B cell (primary cell): ENCODE measurements at regions not wholly inside any gene's neighbourhood (a gene's known extent, or its start where the extent isn't known, plus 50 kb on each side); places are given as distances from the start of the nearest gene placed in this dataset.

Experiments used
- ATAC-seq: fragments of 200-7000 bp; cut with Tn5 transposase; one replicate; pipeline ENCODE4 v1.10.0; 2021; ENCODE audit warnings: low read depth, mild to moderate bottlenecking, moderate number of reproducible peaks, moderate library complexity
- CTCF ChIA-PET: fragments of 350-600 bp; sonication (Branson Sonifier 250); formaldehyde crosslinking; loops from one replicate; lab custom pipeline; 2021; ENCODE audit warnings: antibody characterized with exemption, inconsistent platforms; lab: Charles Lee
- POLR2A ChIA-PET: fragments of 350-600 bp; sonication (Branson Sonifier 250); formaldehyde crosslinking; loops from one replicate; lab custom pipeline; 2021; ENCODE audit warnings: antibody characterized with exemption; lab: Charles Lee
- DNase-seq: peaks from one replicate; pipeline ENCODE4 v3.0.0; 2013
- H2AFZ ChIP-seq: 2 replicates; pipeline ENCODE4 v1.6.1; 2012; ENCODE audit warnings: mild to moderate bottlenecking, low read depth, low read length; ENCODE audit not compliant: insufficient read depth, poor library complexity, severe bottlenecking
- H3K27ac ChIP-seq, 2 donors: 1 replicate in 1 of 2; 2 replicates in 1 of 2; pipeline ENCODE4 v1.5.1; 2012 to 2013; ENCODE audit warnings: low read length in 2 of 2, mild to moderate bottlenecking in 2 of 2, moderate library complexity in 1 of 2
- H3K27me3 ChIP-seq, 4 experiments: fragments of 200-600 bp in 1 of 4; sonication (generic) in 1 of 4; replicated peaks in 1 of 4; 1 replicate in 2 of 4; 2 replicates in 2 of 4; pipeline versions ENCODE4 v1.6.1 to v1.7.0; 2013 to 2016; ENCODE audit warnings: low read length in 3 of 4, mild to moderate bottlenecking in 2 of 4, mixed read lengths in 1 of 4, moderate library complexity in 1 of 4; ENCODE audit not compliant: insufficient read depth in 4 of 4, control insufficient read depth in 3 of 4; ENCODE audit errors: control extremely low read depth in 1 of 4
- H3K36me3 ChIP-seq, 2 experiments: replicated peaks in 1 of 2; 1 replicate in 1 of 2; 2 replicates in 1 of 2; pipeline versions ENCODE4 v1.6.1 to v1.7.1; 2013; ENCODE audit warnings: low read length in 1 of 2; ENCODE audit not compliant: insufficient read depth in 2 of 2, control insufficient read depth in 1 of 2; ENCODE audit errors: control extremely low read depth in 1 of 2, extremely low read depth in 1 of 2
- H3K4me1 ChIP-seq, 2 donors: fragments of 200-600 bp in 1 of 2; sonication (generic) in 1 of 2; 1 replicate in 1 of 2; 2 replicates in 1 of 2; pipeline versions ENCODE4 v1.5.1 to v1.6.1; 2013 to 2017; ENCODE audit warnings: low read length in 2 of 2; ENCODE audit not compliant: control insufficient read depth in 2 of 2, insufficient read depth in 2 of 2
- H3K4me2 ChIP-seq: replicated peaks from 2 replicates; pipeline ENCODE3; 2012; ENCODE audit warnings: mild to moderate bottlenecking, low read depth, low read length; ENCODE audit not compliant: poor library complexity, severe bottlenecking
- H3K4me3 ChIP-seq, 5 experiments: fragments of 200-600 bp in 1 of 5; sonication (generic) in 1 of 5; 1 replicate in 3 of 5; 2 replicates in 2 of 5; pipeline versions ENCODE4 v1.5.1 to v1.7.0; 2011 to 2016; ENCODE audit warnings: low read length in 4 of 5, mild to moderate bottlenecking in 4 of 5, low read depth in 2 of 5, control low read depth in 1 of 5, moderate library complexity in 1 of 5; ENCODE audit not compliant: insufficient read depth in 1 of 5; ENCODE audit errors: control extremely low read depth in 1 of 5, extremely low read depth in 1 of 5
- H3K79me2 ChIP-seq: fragments of 200-600 bp; sonication (generic); one replicate; pipeline ENCODE4 v1.6.0; 2016; ENCODE audit warnings: low read length; ENCODE audit not compliant: control insufficient read depth, insufficient read depth
- H3K9ac ChIP-seq: fragments of 200-600 bp; sonication (generic); 2 replicates; pipeline ENCODE4 v1.6.1; 2017; ENCODE audit warnings: mild to moderate bottlenecking, low read length, moderate library complexity
- H3K9me3 ChIP-seq, 3 donors: one replicate each; pipeline versions ENCODE4 v1.6.1 to v1.7.1; 2013; ENCODE audit warnings: low read length in 2 of 3; ENCODE audit not compliant: control insufficient read depth in 2 of 3, insufficient read depth in 1 of 3; ENCODE audit errors: control extremely low read depth in 1 of 3
- H4K20me1 ChIP-seq: 2 replicates; pipeline ENCODE4 v1.6.0; 2012; ENCODE audit warnings: mild to moderate bottlenecking, low read length; ENCODE audit not compliant: insufficient read depth, control insufficient read depth, poor library complexity, severe bottlenecking
- H3K27ac Mint-ChIP-seq: one replicate; pipeline ENCODE4 v1.8.0; 2021; ENCODE audit warnings: mixed read lengths
- H3K27me3 Mint-ChIP-seq: one replicate; pipeline ENCODE4 v1.8.0; 2021; ENCODE audit warnings: mixed read lengths
- H3K4me1 Mint-ChIP-seq: one replicate; pipeline ENCODE4 v1.8.0; 2021; ENCODE audit warnings: mixed read lengths
- H3K4me3 Mint-ChIP-seq: one replicate; pipeline ENCODE4 v1.8.0; 2021; ENCODE audit warnings: mixed read lengths
- H3K9me3 Mint-ChIP-seq: one replicate; pipeline ENCODE4 v1.8.0; 2022; ENCODE audit warnings: mixed read lengths; ENCODE audit not compliant: insufficient read depth
- CTCF ChIP-seq: fragments of 200-600 bp; IDR thresholded peaks from one replicate; pipeline ENCODE4 v1.8.0; 2022; ENCODE audit warnings: antibody characterized with exemption, mild to moderate bottlenecking
- EZH2 ChIP-seq: IDR thresholded peaks from 2 replicates; pipeline ENCODE4 v1.6.1; 2012; ENCODE audit warnings: borderline replicate concordance, low read depth, mild to moderate bottlenecking, moderate library complexity, low read length; ENCODE audit not compliant: insufficient read depth, poor library complexity, severe bottlenecking
- WGBS: methylation state at CpG from one replicate; pipeline ENCODE4 v1.1.5; 2013; ENCODE audit warnings: missing lambda C conversion rate; ENCODE audit not compliant: insufficient coverage; 5-methylcytosine and 5-hydroxymethylcytosine counted together
- intact Hi-C: fragments of 100-400 bp; cut with micrococcal nuclease; formaldehyde crosslinking; loops from one replicate; pipeline ENCODE4 v1.10.0; 2022

GRCh38 chr1:222195857-222196256 is 352.0 kb downstream of the HHIPL2 start:
- no peak for TF ChIP-seq EZH2
- TF ChIP-seq CTCF, result no peak
- Histone ChIP-seq H3K4me1 (no peaks in the 10 kb centered on the region), H3K79me2 (no peaks in the 10 kb centered on the region), H3K9ac (no peak overlapping the region), H3K4me2 (no peak overlapping the region), H3K9me3 (peaks cover 0 to 2% (median 0%) of the 10 kb centered on the region in 3 donors), H2AFZ (no peak overlapping the region), H4K20me1 (no peaks in the 10 kb centered on the region), H3K27ac (no peak overlapping the region), H3K4me3 (no peak overlapping the region), H3K27me3 (no peaks in the 10 kb centered on the region), H3K36me3 (no peaks in the 10 kb centered on the region)
- Mint-ChIP-seq H3K27me3 (peaks cover 13% of the 10 kb centered on the region), H3K4me3 (no peak overlapping the region), H3K27ac (no peak overlapping the region), H3K4me1 (no peaks in the 10 kb centered on the region), H3K9me3 (peaks cover 2% of the 10 kb centered on the region)
- POLR2A ChIA-PET, result no interaction called here
- no CpG with 5 or more reads among the region's 4 CpGs for WGBS
- intact Hi-C loops, result no loop called here
- no peak for ATAC-seq
- CTCF ChIA-PET, result no interaction called here
- no peak for DNase-seq

- Histone ChIP-seq H4K20me1 (no peaks in the 10 kb centered on the region), H3K27me3 (peaks cover 0 to 3% (median 0%) of the 10 kb centered on the region in 4 experiments), H3K4me2 (no peak overlapping the region), H3K27ac (no peak overlapping the region), H3K4me1 (no peaks in the 10 kb centered on the region), H2AFZ (no peak overlapping the region), H3K9me3 (peaks cover 0 to 5% (median 0%) of the 10 kb centered on the region in 3 donors), H3K36me3 (no peaks in the 10 kb centered on the region), H3K79me2 (no peaks in the 10 kb centered on the region), H3K9ac (no peak overlapping the region), H3K4me3 (no peak overlapping the region)
- peaks cover 14% of the 10 kb centered on the region for H3K27me3 Mint-ChIP-seq
- no peak for TF ChIP-seq EZH2
- TF ChIP-seq CTCF, result no peak
- H3K9me3 Mint-ChIP-seq, result peaks cover 2% of the 10 kb centered on the region
- DNase-seq, result no peak
- no peaks in the 10 kb centered on the region for H3K4me1 Mint-ChIP-seq
- no peak for ATAC-seq
- ChIA-PET POLR2A (no interaction called here), CTCF (no interaction called here)
- H3K27ac Mint-ChIP-seq, result no peak overlapping the region
- H3K4me3 Mint-ChIP-seq, result no peak overlapping the region
- no CpG with 5 or more reads among the region's 1 CpG for WGBS
- intact Hi-C loops, result no loop called here
Measured at GRCh38 chr1:222189218-222189617, 358.7 kb downstream of the HHIPL2 start.
